HG02840 (cell line): ENCODE measurements at regions not wholly inside any gene's neighbourhood (a gene's known extent, or its start where the extent isn't known, plus 50 kb on each side); places are given as distances from the start of the nearest gene placed in this dataset.
"Not testable (repeated sequence)": the region's sequence is repeated elsewhere in the genome, so short reads cannot be mapped to it uniquely, and the experiment has no call there.

Experiments
- ATAC-seq: cut with Tn5 transposase; IDR thresholded peaks from one replicate; pipeline ENCODE4 v1.9.1; 2021; ENCODE audit warnings: mild to moderate bottlenecking, moderate library complexity, moderate number of reproducible peaks; ENCODE audit not compliant: unreplicated experiment, low FRiP score

DNA sequence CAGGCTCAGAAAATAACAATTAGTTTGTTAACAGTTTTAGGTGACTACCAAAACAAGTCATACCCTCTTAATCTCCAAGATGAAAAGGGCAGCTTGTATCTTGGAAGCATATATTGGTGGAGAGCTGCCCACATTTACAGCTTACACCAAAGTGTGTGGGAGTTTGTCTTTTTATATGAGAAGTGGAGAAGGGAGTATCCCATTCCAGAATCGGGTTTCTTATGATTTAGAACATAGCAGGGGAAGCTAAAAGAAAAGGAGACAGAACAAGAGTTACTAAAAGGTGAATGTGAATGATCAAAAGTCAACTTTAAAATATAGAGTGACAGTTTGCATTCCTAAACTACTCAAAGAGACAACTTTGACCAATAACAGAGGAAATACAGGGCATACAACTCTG lies 338.6 kb upstream of the VWC2 start:
- no peak for ATAC-seq

DNA sequence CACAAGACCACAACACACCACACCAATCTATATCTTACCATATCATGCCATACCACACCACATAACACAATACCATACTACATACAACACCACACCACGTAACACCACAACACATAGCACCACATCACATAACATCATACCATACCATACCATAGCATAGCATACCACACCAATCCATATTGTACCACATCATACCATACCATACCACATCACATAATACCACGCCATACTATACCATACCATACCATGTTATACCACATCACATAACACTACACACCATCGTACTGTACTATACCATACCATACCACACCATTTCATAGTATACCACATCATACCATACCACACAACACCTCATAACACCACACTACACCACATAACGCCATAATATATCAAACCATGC lies 335.2 kb upstream of the VWC2 start:
- ATAC-seq = no peak

DNA sequence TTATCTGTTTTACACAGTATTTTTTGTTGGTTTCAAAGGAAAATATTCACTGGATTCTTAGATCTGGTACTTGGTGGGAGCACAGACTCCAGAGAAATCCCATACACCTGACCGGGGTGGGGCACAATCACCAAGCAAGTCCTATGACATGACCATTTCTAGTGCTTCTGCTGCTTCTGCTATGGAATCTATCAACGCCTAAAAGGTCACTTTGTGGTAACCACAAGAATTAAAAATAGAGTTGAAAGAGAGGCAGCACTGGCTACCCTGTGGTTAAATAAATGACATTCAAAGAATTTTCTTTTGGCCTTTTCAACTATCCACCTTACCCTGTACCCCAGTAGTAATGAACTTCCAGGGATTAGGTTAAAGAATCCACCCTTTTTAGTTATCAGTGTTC lies 329.9 kb upstream of the VWC2 start:
- no peak for ATAC-seq

DNA sequence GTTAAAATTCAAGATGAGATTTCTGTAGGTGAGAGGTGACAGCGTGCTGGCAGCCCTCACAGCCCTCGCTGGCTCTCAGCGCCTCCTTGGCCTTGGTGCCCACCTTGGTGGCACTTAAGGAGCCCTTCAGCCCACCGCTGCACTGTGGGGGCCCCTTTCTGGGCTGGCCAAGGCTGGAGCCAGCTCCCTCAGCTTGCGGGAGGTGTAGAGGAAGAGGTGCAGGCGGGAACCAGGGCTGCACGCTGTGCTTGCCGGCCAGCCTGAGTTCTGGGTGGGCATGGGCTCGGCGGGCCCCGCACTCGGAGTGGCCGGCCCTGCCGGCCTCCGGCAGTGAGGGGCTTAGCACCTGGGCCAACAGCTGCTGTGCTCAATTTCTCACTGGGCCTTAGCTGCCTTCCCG lies 320.0 kb upstream of the VWC2 start:
- no peak for ATAC-seq

DNA sequence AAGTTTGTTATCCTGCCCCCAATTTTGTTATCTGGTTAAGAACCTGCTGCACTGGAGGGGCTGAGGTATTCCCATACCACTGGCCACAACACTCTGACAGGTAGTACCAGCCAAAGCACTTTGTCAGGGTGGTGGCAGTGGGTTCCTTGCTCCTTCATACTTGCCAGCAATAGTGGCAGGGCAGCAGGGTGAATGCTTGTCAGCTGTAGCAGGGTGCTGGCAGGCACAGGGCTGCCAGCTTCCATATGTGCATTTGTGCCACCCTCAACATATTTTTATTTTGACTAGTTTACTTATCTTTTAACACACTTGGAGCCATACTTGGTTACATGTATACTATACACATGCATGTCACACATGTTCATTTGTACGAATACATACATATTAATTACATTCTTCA lies 294.0 kb upstream of the VWC2 start:
- no peak for ATAC-seq

DNA sequence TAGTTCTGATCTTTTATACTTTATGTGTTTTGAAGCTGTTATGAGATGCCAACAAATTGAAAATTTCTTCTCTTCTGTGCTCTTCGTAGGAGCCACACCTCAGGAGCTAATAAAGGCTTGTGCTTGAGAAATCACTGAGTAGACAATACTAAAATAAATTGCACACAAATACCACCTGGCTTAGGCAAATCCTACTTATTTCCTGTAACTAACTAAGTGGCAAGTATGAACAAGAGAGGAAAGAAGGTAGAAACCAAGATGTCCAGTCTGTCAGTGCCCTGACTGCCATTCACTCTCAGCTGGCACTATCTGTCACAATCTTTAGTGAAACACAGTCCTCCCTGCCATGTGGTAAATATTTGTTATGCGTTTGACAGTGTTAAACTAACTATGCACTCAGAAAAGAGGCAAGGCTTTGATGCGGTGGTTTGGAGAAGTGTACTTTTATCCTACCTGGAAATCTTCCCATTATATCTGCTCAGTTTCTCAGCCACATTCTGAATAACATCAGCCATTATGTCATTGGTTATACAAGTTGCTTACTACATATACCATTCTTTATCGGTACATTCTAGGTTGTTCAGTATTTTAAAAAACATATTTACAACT lies 293.4 kb upstream of the VWC2 start:
- no peak for ATAC-seq

DNA sequence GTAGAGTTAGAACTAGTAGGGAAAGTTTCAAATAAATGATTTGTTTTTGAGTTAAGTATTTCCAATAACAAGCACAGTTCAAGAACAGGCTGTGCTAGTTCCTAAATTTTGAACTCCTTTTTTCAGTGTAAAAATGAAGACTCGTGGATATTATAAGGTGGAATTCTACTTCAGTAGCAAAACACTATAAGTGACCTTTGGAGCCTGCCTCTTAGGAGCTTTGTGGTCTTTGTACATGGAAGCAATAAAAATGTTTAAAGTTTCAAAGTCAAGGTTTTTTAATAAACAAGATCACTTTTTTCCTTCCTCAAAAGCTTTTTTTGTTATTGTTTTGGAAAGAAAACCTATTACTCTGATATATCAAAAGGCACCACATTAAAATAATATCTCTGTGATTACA lies 292.4 kb upstream of the VWC2 start:
- ATAC-seq = no peak

DNA sequence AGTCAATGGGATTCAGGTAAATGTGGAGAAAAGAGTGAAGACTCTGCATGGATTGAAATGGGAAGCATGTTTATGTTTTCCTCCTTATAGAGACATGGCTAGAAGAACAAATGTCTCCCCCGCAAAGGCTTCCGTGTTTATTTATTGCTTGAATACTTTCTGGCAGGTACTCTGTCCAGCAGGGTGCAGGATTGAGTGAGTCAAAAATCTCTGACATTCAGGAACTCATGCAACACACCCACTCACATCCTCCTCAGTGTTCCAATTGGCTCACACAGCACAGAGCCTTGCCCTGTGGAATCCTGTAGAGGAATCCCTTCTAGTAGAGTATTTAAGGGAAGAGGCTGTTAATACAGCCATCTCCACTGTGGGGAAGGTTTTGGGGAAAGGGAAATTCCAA lies 290.3 kb upstream of the VWC2 start:
- no peak for ATAC-seq

DNA sequence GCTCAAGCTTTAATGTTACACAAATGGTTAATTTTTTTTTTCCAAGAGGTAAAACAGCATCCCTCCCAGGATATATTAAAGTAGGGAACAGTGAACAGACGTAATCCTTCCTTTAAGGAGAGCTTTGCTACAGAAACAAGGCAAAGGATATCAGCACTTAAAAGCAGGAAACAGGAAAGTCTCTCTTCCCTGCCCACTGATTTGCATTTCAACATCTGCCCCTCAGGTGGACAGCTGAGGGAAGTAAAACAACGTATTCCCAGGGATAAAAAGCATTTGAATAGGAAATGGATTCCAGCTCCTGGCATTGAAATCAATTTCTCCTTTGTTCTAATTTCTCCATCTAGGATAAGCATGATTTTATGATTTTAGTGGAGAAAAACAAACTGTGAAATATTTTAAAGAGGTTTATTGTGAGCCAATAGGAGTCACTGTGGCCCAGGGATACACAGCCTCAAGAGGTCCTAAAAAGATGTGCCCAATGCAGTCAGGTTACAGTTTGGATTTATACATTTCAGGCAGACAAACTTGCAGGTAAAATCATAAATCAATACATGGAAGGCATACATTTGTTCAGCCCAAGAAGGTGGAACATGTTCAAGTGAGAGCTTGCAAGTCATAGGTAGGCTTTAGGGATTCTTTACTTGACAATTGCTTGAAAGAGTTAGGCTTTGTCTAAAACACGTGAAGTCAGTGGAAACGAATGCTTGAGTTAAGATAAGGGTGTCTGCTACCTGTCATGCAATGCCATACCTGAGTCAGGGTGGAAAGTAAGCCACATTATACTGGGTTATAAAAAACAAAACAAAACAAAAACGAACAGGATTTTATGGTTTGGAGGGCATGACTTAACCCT lies 286.2 kb upstream of the VWC2 start:
- no peak for ATAC-seq

DNA sequence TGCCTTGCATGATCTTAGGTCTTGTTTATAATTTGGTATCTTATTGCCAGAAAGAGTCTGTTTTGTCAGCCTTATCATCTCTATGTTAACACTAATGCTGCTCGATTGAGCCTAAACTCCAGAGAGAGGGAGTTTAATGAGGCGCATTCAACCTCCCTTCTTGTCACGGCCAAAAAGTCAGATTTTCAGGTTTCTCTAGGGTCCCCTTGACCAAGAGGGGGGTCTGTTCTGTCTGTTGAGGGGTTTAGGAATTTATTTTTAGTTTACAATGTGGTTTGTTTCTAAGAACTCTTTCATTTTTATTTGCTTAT lies 285.7 kb upstream of the VWC2 start:
- no peak for ATAC-seq

DNA sequence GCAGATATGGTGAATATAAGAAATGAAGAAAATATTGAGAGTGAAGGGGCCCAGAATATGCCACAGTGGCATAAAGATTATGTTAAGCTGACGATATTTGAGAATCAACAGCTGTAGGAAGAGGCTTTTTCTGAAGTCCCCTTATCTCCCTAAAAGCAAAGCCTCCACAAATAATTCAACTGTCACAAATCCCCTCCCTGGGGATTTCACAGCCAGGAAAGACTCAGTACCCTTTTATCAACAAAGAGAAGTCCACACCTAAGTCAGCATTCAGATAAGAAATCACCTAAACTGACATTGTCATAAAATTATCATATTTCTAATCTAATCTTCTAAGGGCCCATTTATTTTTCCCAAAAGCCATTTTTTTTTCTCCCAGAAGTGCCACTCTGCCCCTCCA lies 284.9 kb upstream of the VWC2 start:
- no peak for ATAC-seq

DNA sequence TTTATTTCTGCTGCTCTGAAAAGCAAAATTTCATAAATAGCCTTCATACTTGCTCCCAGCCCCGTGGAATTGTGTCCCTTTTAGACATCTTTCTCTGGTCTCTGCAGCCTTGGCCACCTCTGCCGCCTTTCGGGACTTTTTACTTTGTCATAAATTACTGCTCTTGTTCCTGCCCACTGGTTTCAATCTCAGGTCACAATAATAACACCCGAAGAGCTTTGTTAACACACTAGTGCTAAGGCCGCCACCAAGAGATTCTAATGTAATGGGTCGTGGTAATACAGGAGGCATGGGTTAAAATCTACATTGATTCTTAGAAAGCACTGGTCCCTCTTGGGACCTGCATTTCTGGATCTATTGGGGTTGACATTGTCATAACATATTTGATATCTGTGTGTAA lies 276.0 kb upstream of the VWC2 start:
- no peak for ATAC-seq

DNA sequence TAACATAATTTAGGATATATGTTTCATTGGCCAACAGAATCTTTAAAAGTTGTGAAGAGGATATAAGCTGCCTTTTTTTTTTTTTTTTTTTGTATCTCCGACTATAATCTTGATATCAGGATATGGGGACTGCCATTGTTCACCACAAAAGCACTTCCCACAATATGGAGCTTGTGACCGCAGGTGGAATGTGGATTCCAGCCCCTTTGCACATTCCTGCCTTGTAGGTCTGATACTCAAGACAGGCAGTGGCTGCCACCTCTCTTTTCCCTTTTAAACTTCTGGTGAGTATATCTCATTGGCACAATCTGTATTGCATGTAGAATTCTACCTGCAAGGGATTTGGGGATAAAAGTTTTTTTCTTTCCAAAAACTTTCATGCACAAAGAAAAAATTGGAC lies 272.7 kb upstream of the VWC2 start:
- no peak for ATAC-seq

DNA sequence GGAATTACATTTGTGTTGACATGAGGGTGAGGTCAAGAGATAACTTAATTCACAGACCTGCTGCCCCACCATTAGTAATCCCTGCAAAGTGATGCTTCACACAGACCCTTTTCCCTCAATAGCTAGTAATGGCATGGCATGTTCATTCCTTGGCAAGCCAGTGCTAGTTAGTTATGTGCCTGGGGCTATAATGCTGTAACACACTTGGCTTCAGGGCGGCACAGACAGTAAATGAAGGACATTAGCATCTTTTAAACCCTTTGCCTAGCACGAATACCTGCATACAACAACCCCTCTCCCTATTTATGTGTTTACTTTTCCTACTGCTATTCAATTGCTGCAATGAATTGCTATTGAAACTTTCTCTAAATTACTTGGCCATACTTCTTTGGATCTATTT lies 266.2 kb upstream of the VWC2 start:
- ATAC-seq = not testable (repeated sequence)

DNA sequence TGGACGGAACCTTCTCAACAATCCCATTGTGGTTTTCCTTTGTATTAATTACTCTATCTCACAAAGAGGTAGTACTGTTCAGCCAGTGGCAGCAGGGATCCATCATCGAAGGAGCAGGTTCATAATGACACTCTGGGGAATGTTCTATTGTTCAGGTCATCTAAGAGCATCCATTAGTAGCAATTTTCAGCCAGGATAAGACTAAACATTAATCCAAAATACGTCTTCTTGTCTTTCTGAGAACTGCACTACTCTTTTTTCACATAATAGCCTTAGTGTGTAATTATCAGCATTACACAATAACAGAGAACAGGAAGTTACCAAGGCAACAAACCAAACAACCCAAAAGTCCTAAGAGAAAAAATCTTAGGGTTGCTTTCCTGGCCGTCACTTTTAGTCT lies 259.5 kb upstream of the VWC2 start:
- no peak for ATAC-seq

DNA sequence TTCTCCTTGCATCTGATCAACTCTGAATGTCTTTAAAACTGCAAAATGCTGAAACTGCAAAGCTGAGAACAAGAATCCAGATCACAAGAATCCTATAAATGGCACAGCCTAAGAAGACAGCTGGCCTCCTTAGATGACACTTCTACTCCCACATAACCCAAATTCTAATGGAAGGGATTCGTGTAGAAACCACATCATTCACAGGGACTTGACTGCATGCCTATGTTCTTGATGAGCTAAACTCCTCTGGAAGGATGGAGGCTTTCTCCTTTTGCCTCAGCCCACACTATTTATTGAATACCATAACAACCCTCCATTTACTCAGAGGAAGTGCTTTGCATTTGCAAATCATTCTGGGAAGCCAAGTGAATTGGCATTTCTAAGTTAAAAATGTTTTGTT lies 252.5 kb upstream of the VWC2 start:
- no peak for ATAC-seq

DNA sequence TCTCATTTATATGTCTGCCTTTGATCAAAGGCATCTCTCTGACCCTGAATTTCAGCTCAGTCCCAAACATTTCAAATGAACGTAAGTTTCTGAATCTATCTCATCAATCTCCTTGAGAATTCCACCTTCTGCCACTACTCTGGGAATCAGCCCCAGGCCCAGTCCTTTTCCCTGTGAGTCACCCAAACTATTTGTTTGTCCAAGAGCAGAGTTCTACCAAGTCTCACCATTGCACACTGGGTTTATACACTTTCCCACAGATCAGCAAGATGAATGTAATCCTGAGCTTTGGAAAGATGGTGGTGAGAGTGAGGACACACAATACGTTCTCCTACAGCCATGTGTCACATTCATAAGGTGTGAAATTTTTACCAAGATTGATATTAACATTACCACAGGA lies 251.3 kb upstream of the VWC2 start:
- ATAC-seq = no peak

DNA sequence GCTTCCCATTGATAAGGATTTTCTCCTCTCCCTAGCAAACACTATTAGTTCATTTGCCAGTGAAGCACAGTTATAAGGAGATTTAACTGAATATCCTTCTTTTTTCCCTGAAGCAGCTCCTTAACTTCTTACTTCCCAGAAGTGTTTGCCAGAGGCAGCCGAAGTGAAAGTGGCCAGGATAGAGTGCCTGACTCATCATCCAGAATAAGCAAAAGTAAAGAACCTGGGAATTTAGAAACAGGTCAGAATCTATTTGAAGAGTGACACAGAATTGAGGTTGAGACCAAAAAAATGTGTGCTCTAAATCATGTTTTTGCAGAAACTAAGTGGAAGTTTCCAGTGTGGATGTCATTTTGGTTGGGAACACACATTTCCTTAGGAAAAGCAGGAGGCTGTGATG lies 249.6 kb upstream of the VWC2 start:
- ATAC-seq = no peak

DNA sequence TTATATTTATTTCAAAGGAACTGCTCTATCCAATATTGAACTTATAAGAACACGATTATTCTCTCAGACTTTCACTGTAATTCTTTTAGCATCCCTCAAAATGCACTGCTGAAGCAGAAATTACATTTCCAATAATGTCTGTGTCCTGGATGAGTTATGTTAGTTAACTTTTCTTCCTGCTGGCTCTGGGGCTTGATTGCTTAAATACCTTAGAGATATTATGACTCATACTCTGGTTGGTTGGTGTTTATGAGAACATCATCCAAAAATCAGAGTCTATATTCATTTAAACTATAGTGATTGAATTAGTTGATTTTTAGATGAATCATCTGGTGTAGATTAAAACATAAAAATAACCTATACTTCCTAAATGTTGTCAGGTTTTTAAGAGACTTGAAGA lies 246.3 kb upstream of the VWC2 start:
- ATAC-seq = no peak

DNA sequence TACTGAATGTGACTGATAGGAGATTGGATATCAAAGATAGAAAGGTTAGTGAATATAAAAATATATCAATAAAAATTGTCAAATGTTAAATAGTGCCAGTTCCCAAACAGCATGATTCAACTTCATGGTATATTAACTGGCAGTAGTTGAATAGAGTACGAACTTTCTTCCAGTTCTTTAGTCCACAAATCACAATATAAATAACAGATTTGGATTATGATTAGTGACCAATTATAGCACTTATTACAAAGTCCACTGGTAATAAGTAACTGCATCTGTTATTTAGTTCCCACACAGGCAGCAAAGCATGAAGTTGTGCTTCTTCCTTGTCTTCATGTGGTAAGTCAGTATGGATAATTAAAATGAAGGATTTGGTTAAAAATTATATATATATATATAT lies 243.0 kb upstream of the VWC2 start:
- no peak for ATAC-seq

DNA sequence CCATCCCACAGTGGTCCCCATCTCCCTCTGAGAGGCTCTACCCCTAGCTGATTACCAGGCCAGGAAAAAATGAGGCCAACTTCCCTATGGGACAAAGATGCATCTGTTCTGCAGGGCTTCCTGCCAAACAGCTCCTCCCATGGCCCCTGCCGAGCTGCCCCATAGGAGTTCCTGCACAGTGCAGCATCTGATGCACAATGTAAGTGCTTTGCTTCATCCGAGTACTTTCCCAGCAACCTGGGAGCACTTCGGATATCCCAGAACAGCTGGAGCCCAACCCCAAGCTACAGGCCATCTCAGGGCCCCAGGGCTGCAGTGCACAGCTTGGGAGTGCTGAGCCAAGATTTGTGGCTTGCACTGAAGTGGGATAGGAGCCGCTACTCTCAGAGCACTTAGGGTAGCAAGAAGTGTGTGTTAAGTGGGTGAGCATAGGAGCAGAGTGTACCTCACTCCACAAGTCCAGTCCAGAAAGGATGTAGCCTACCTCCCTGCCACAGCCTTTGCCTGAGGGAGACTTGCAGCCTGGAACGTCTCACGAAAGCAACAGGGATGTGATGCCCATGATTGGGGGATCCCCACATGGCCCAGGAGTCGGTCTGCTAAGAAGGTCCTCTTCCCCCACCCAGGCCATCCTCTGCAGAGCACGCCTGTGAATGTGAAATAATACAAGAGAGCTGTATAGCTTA lies 209.6 kb upstream of the VWC2 start:
- no peak for ATAC-seq

DNA sequence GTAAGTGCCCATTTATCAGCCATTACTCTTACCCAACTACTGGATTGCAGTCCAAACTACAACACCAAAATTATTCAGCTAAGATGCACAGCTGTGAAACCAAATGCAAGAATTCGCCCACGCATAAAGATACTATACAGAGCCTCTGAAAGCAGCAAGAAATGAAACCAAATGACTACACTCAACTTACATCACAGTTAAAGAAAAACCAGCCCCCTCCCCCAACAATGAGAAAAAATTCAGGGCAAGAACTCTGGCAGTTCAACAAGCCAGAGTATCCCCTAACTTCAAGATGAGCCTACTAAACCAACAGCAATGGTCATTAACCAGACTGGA lies 209.1 kb upstream of the VWC2 start:
- ATAC-seq = no peak
